ENCODE measurements at regions not wholly inside any gene's neighbourhood (a gene's known extent, or its start where the extent isn't known, plus 50 kb on each side); places are given as distances from the start of the nearest gene placed in this dataset.

DNA sequence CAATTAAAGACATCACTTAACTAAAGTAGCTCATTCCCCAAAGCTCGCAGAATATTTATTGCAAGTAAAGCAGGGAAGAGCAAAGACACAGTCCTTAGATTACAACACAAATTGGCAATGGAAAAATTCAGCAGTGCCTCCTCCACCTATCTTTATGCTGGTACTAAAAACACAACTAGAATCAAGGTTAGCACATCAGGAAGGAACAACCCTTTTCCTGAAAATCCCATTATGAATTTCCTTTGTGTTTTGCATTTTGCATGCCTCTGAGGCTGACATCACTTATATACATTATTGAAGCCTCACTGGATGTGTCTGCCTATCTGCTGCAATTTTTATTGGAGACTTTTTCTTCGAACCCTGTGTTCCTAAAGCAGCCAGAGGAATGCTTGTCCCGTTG is 193.8 kb upstream of the STK17B start:
- no peak for TF ChIP-seq CTCF (IDR thresholded peaks at IDR 0.05; ENCODE audit: low read depth, low read length, missing control alignments)
- no peak overlapping the region for H3K4me3 ChIP-seq (replicated peaks; ENCODE audit: low read depth, low read length)
- no peak for DNase-seq (ENCODE audit: extremely low read depth, low read depth)

GRCh38 chr2:196365923-196366322 is 194.5 kb upstream of the STK17B start:
- H3K4me3 ChIP-seq (replicated peaks; ENCODE audit: low read depth, low read length) = no peak overlapping the region
- no peak for DNase-seq (ENCODE audit: extremely low read depth, low read depth)
- no peak for TF ChIP-seq CTCF (IDR thresholded peaks at IDR 0.05; ENCODE audit: low read depth, low read length, missing control alignments)

GRCh38 chr2:196367633-196368032 is 196.3 kb upstream of the STK17B start:
- no peak for DNase-seq (ENCODE audit: extremely low read depth, low read depth)
- no peak overlapping the region for H3K4me3 ChIP-seq (replicated peaks; ENCODE audit: low read depth, low read length)
- TF ChIP-seq CTCF (IDR thresholded peaks at IDR 0.05; ENCODE audit: low read depth, low read length, missing control alignments) = no peak

GRCh38 chr2:196368546-196369225 is 197.3 kb upstream of the STK17B start:
- H3K4me3 ChIP-seq (replicated peaks; ENCODE audit: low read depth, low read length) = no peak overlapping the region
- DNase-seq (ENCODE audit: extremely low read depth, low read depth) = no peak
- no peak for TF ChIP-seq CTCF (IDR thresholded peaks at IDR 0.05; ENCODE audit: low read depth, low read length, missing control alignments)

DNA sequence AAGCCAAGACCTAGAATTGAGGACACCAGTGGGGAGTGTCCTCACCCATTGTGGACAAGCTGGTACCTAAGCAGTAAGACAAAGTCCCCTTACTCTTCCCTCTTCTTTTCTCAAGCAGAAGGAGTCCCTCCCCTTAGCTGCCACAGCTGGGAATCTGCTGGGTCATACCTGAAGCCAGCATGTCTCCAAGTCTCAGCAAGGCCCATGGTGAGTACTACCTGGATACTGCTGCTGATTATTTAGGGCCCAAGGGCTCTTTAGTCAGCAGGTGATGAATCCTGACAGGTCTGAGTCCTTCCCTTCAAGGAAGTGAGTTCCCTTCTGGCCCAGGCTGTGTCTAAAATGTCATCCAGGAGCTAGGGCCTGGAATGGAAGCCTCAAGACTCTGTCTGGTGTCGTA is 198.6 kb upstream of the STK17B start:
- no peak overlapping the region for H3K4me3 ChIP-seq (replicated peaks; ENCODE audit: low read depth, low read length)
- no peak for DNase-seq (ENCODE audit: extremely low read depth, low read depth)
- no peak for TF ChIP-seq CTCF (IDR thresholded peaks at IDR 0.05; ENCODE audit: low read depth, low read length, missing control alignments)

DNA sequence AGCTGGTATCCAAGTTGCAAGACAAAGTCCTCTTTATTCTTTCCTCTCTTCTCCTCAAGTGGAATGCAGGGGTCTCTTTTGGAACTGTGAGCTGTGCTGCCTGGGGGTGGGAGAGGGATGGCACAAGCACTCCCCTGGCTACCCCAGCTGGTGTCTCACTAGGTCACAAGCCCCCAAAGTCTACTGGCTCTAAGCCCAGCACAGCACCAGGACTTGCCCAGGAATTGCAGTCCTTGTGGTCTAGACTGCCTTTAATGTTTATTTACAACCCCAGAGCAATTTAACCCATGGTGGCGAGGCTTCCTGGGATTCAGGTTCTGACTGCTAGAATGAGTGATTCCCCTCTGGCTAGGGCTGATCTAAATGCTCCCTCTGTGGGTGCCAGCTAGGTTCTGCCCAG is 199.0 kb upstream of the STK17B start:
- TF ChIP-seq CTCF (IDR thresholded peaks at IDR 0.05; ENCODE audit: low read depth, low read length, missing control alignments) = no peak
- no peak for DNase-seq (ENCODE audit: extremely low read depth, low read depth)

DNA sequence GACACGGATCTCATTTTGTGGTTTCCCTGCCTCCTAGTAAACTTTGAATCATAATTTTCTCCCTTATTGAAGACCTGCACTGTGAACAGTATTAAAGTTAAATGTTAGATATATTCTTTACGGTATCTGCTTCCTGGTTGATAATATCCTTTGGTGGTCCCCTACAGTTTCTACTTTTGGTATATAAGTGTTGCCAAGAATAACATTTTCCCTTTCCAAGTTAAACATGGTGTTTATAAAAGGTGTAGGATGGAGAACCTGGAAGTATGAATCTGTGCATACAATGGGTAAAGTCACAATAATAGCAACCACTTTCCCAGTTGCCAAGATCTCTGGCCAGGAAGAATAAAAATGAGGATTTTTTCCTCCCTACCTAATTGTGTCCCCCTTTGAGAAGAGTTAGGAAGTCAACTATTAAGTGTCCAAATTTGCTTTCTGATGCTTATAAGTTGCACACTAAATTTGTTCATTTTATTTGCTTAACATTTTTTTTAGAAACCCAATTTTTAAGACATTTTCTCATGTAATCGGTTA is 201.0 kb upstream of the STK17B start:
- TF ChIP-seq CTCF (IDR thresholded peaks at IDR 0.05; ENCODE audit: low read depth, low read length, missing control alignments) = no peak
- no peak overlapping the region for H3K4me3 ChIP-seq (replicated peaks; ENCODE audit: low read depth, low read length)
- no peak for DNase-seq (ENCODE audit: extremely low read depth, low read depth)

More for the DNA sequence above, 199.0 kb upstream of the STK17B start:
- H3K4me3 ChIP-seq (replicated peaks; ENCODE audit: low read depth, low read length) = no peak overlapping the region

Data from HFF-Myc (cell line).